Heart left ventricle (tissue), 16 donors: ENCODE measurements at regions not wholly inside any gene's neighbourhood (a gene's known extent, or its start where the extent isn't known, plus 50 kb on each side); places are given as distances from the start of the nearest gene placed in this dataset.

Experiments
- ATAC-seq, 4 donors: fragments of 200-7000 bp; cut with Tn5 transposase; one replicate each; pipeline ENCODE4 v1.9.1; 2020 to 2022; ENCODE audit warnings: moderate library complexity in 4 of 4, mild to moderate bottlenecking in 3 of 4, moderate number of reproducible peaks in 1 of 4
- DNase-seq, 5 donors: peaks; one replicate each; pipeline ENCODE4 v3.0.0-alpha.2; 2020
- H3K27ac ChIP-seq, 12 donors: fragments of 200-600 bp; sonication (generic) in 4 of 12; one replicate each; pipeline versions ENCODE4 v1.5.0 to v1.8.0; 2016 to 2022; ENCODE audit warnings: mild to moderate bottlenecking in 2 of 12
- H3K27me3 ChIP-seq, 9 donors: fragments of 200-600 bp; sonication (generic) in 2 of 9; one replicate each; pipeline versions ENCODE4 v1.5.1 to v1.8.0; 2016 to 2022; ENCODE audit warnings: mild to moderate bottlenecking in 3 of 9
- H3K36me3 ChIP-seq, 9 donors: fragments of 200-600 bp; sonication (generic) in 2 of 9; one replicate each; pipeline versions ENCODE4 v1.5.0 to v1.8.0; 2018 to 2022; ENCODE audit warnings: mild to moderate bottlenecking in 2 of 9
- H3K4me1 ChIP-seq, 12 donors: fragments of 200-600 bp; sonication (generic) in 4 of 12; one replicate each; pipeline versions ENCODE4 v1.5.0 to v1.8.0; 2016 to 2022; ENCODE audit warnings: mild to moderate bottlenecking in 3 of 12
- H3K4me3 ChIP-seq, 12 donors: fragments of 200-600 bp; sonication (generic) in 4 of 12; one replicate each; pipeline versions ENCODE4 v1.5.0 to v1.8.0; 2017 to 2022; ENCODE audit warnings: mild to moderate bottlenecking in 9 of 12, moderate library complexity in 4 of 12
- H3K9me3 ChIP-seq, 12 donors: fragments of 200-600 bp; sonication (generic) in 4 of 12; one replicate each; pipeline versions ENCODE4 v1.5.0 to v1.8.0; 2016 to 2022; ENCODE audit warnings: mild to moderate bottlenecking in 1 of 12
- POLR2A ChIP-seq, 2 donors: fragments of 450-650 bp; IDR thresholded peaks; one replicate each; pipeline ENCODE4 v1.6.1; 2017; ENCODE audit warnings: antibody characterized with exemption in 2 of 2, mild to moderate bottlenecking in 2 of 2, moderate library complexity in 2 of 2
- WGBS, 4 donors: extraction: QIAGEN DNeasy Blood & Tissue Kit in 2 of 4; methylation state at CpG; one replicate each; pipeline versions ENCODE4 v1.1.5 to v1.1.7; 2013 to 2018; 5-methylcytosine and 5-hydroxymethylcytosine counted together
- intact Hi-C, 10 donors: fragments of 100-400 bp; cut with DNase I; formaldehyde crosslinking; loops; one replicate each; pipeline versions ENCODE4 v1.11.1 to v1.14.2; 2022
- TF ChIP-seq, protein P1 (sequence below), 12 donors: fragments of 200-600 bp; sonication (generic) in 4 of 12; IDR thresholded peaks; one replicate each; pipeline versions ENCODE4 v1.5.0 to v1.8.0; 2018 to 2022; ENCODE audit warnings: antibody characterized with exemption in 12 of 12, mild to moderate bottlenecking in 5 of 12
- donor health status: ischemic (EF 13 %, LVEDD 7.1; RV severe dilation, severe dysfunction).
- donor health status: healthy with polysubstance abuse.
- donor health status: DM: no; HTN: yes; CAD: no.
- donor health status: DM: no; HTN: no; CAD: no.
- donor health status: ischemic (EF 25% LVEDD 6.9; RV normal size, moderate dysfunction).
- donor health status: ischemic (EF 25% LVEDD 5.7; RV mildly dilated, moderate dysfunction).
- donor health status: healthy.
- donor health status: DM: yes; HTN: yes; CAD: no.
- donor health status: ischemic (EF 35%, LVEDD 5.7; RV mildly dilated, moderate dysfunction).
- donor health status: nonischemic (EF 11% LVEDD 7.7; RV severe dilation, severe dysfunction).
- donor health status: DM: yes; HTN: yes; CAD: no.
- donor health status: PGD.
- donor health status: ischemic (EF 29% LVEDD 5.4; RV normal size, mild dysfunction).
- donor health status: nonischemic (EF 23%, LVEDD 6.1; RV moderate dilation, normal function).

DNA sequence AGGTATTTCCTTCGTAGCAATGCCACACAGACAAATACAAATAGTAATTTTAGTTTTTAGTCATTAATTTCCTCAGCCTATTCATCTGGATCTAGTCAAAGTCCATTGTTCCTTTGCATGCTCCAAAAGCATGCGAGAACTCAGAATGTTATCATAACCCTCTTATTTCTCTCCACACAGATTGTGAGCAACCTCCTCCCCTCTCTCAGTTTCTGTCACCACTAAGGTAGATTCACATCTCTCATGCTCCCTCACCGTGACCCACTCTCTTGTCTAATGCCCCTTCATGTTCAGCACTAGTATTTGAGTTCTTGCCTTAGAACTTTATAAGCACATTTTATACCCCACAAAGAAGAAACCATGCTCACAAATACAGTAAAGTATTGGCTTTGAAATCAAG, 582.4 kb downstream of the PLA2G4A start:
- Histone ChIP-seq H3K27ac (no peak overlapping the region), H3K36me3 (no peaks in the 10 kb centered on the region), H3K27me3 (no peaks in the 10 kb centered on the region), H3K4me1 (no peaks in the 10 kb centered on the region), H3K9me3 (no peaks in the 10 kb centered on the region), H3K4me3 (no peak overlapping the region)
- intact Hi-C loops: no loop called here
- no peak for ATAC-seq
- WGBS, 4 donors: 76 to 88% (median 77%) methylated on average over 3 of the region's 3 CpGs
- DNase-seq: no peak
- TF ChIP-seq, protein P1, sequence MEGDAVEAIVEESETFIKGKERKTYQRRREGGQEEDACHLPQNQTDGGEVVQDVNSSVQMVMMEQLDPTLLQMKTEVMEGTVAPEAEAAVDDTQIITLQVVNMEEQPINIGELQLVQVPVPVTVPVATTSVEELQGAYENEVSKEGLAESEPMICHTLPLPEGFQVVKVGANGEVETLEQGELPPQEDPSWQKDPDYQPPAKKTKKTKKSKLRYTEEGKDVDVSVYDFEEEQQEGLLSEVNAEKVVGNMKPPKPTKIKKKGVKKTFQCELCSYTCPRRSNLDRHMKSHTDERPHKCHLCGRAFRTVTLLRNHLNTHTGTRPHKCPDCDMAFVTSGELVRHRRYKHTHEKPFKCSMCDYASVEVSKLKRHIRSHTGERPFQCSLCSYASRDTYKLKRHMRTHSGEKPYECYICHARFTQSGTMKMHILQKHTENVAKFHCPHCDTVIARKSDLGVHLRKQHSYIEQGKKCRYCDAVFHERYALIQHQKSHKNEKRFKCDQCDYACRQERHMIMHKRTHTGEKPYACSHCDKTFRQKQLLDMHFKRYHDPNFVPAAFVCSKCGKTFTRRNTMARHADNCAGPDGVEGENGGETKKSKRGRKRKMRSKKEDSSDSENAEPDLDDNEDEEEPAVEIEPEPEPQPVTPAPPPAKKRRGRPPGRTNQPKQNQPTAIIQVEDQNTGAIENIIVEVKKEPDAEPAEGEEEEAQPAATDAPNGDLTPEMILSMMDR (IDR thresholded peaks at IDR 0.05): no peak
- TF ChIP-seq POLR2A (IDR thresholded peaks at IDR 0.05): no peak

DNA sequence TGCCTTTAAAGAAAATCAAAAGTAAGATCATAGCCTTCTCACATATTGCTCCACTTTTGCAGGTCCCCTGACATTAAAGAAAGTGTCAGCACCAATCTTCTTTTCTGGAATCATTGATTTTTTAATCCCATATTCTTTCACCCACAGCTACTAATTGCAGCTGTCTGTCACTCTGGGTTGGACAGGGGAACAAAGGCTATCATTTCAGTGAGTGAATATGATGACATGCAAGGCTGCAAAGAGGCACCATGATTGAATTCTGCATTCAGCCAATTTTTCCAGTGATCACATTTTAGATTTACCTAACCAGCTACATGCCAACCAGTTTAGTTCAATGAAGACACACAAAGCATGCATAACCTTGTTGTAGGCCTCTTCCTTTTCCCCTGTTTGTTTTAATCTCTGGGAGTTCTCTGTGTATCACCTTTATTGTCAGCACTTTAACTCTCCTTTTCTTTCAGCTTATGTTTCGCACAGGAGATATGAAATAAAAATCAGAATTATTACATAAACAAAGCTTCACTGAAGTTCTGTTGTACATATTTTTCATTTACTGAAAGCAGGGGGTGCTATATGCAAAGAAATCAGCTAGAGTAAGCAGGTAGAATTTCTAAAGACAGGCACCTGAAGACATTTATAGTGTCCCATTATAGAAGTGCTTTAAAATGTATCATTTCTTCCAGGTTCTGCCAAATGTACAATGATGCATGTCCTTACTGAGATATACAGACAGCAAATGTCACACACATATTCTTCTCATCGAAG, 584.8 kb downstream of the PLA2G4A start:
- H3K4me3 ChIP-seq: no peak overlapping the region
- no peaks in the 10 kb centered on the region for H3K4me1 ChIP-seq
- H3K27me3 ChIP-seq: no peaks in the 10 kb centered on the region
- TF ChIP-seq POLR2A (IDR thresholded peaks at IDR 0.05): no peak
- TF ChIP-seq, protein P1 (IDR thresholded peaks at IDR 0.05): peak in 3 of 12 donors; percentile 16 to 20 (median 16)
- ATAC-seq (no peak), DNase-seq (no peak)
- no peak overlapping the region for H3K27ac ChIP-seq
- 79 to 85% (median 84%) methylated on average over 2 of the region's 2 CpGs for WGBS, 4 donors
- intact Hi-C loops: no loop called here
- H3K36me3 ChIP-seq: no peaks in the 10 kb centered on the region
- H3K9me3 ChIP-seq: no peaks in the 10 kb centered on the region

- ATAC-seq: no peak
- H3K4me1 ChIP-seq: no peaks in the 10 kb centered on the region
- no peaks in the 10 kb centered on the region for H3K27me3 ChIP-seq
- no peak overlapping the region for H3K27ac ChIP-seq
- intact Hi-C loops: no loop called here
- WGBS, 4 donors: 66 to 79% (median 74%) methylated on average over 3 of the region's 3 CpGs
- no peaks in the 10 kb centered on the region for H3K9me3 ChIP-seq
- no peak for DNase-seq
- H3K4me3 ChIP-seq: no peak overlapping the region
- no peak for TF ChIP-seq POLR2A (IDR thresholded peaks at IDR 0.05)
- TF ChIP-seq, protein P1 (IDR thresholded peaks at IDR 0.05): no peak
- no peaks in the 10 kb centered on the region for H3K36me3 ChIP-seq
Observed at GRCh38 chr1:187415065-187415464, 586.3 kb downstream of the PLA2G4A start.

DNA sequence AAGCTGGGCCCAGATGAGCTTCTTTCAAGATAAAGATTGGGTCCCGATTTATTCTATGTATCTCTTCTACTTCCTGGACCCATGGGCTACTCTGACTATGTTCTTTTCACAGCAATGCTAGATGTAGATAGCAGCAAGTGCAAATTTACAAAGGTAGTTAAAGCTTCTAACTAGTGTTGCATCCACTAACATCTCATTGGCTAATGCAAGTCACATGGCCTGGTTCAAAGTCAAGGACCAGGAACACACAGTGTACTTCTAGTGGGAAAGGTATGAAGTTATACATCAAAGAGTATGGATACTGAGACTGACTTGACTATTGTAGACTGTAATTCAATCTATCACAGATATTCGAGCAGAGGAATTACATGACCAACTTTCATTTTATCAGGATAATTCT, 588.8 kb downstream of the PLA2G4A start:
- H3K9me3 ChIP-seq: no peaks in the 10 kb centered on the region
- no peaks in the 10 kb centered on the region for H3K4me1 ChIP-seq
- ATAC-seq: no peak
- intact Hi-C loops: no loop called here
- no peak for TF ChIP-seq POLR2A (IDR thresholded peaks at IDR 0.05)
- TF ChIP-seq, protein P1 (IDR thresholded peaks at IDR 0.05): no peak
- DNase-seq: no peak
- H3K4me3 ChIP-seq: no peak overlapping the region
- no peaks in the 10 kb centered on the region for H3K27me3 ChIP-seq
- H3K36me3 ChIP-seq: no peaks in the 10 kb centered on the region
- H3K27ac ChIP-seq: no peak overlapping the region
- 54 to 66% (median 60%) methylated on average over 2 of the region's 2 CpGs for WGBS, 4 donors
